RWPE2 (cell line): ENCODE measurements at regions not wholly inside any gene's neighbourhood (a gene's known extent, or its start where the extent isn't known, plus 50 kb on each side); places are given as distances from the start of the nearest gene placed in this dataset.
"Not testable (repeated sequence)": the region's sequence is repeated elsewhere in the genome, so short reads cannot be mapped to it uniquely, and the experiment has no call there.

Source experiments
- ATAC-seq: fragments of 200-7000 bp; cut with Tn5 transposase; 3 replicates; pipeline ENCODE4 v1.9.1; 2021; ENCODE audit warnings: low read depth
- DNase-seq: peaks from one replicate; pipeline ENCODE4 v3.0.0-alpha.2; 2020; ENCODE audit warnings: low spot score
- H3K27ac ChIP-seq: fragments of 450-650 bp; 2 replicates; pipeline ENCODE4 v1.5.1; 2017; ENCODE audit warnings: mild to moderate bottlenecking; ENCODE audit not compliant: poor library complexity, severe bottlenecking
- H3K27me3 ChIP-seq: fragments of 250-450 bp; sonication (Bioruptor Pico); 2 replicates; pipeline ENCODE4 v1.5.1; 2021; ENCODE audit warnings: mild to moderate bottlenecking, moderate library complexity; ENCODE audit not compliant: insufficient read depth, poor library complexity, severe bottlenecking
- H3K36me3 ChIP-seq: fragments of 250-450 bp; sonication (Bioruptor Pico); 2 replicates; pipeline ENCODE4 v1.5.1; 2020; ENCODE audit warnings: low read depth, mild to moderate bottlenecking, moderate library complexity
- H3K4me1 ChIP-seq: fragments of 250-450 bp; sonication (Bioruptor Pico); 2 replicates; pipeline ENCODE4 v1.5.1; 2021; ENCODE audit warnings: mild to moderate bottlenecking, moderate library complexity; ENCODE audit not compliant: insufficient read depth, poor library complexity, severe bottlenecking
- H3K4me3 ChIP-seq: fragments of 250-450 bp; sonication (Bioruptor Pico); 2 replicates; pipeline ENCODE4 v1.5.1; 2021; ENCODE audit warnings: mild to moderate bottlenecking, moderate library complexity; ENCODE audit not compliant: severe bottlenecking
- H3K9me3 ChIP-seq: fragments of 250-450 bp; sonication (Bioruptor Pico); 2 replicates; pipeline ENCODE4 v1.5.1; 2021; ENCODE audit warnings: mild to moderate bottlenecking, moderate library complexity; ENCODE audit not compliant: severe bottlenecking
- TF ChIP-seq, protein P1 (sequence below): fragments of 450-650 bp; IDR thresholded peaks from one replicate; pipeline ENCODE4 v1.5.1; 2017; ENCODE audit warnings: mild to moderate bottlenecking, moderate library complexity; ENCODE audit not compliant: poor library complexity, severe bottlenecking

GRCh38 chr2:37770797-37771196 lies 99.4 kb upstream of the CDC42EP3 start:
- Histone ChIP-seq H3K27ac (no peak overlapping the region), H3K27me3 (no peaks in the 10 kb centered on the region), H3K36me3 (no peaks in the 10 kb centered on the region), H3K4me3 (no peak overlapping the region), H3K4me1 (peaks cover 26% of the 10 kb centered on the region), H3K9me3 (no peaks in the 10 kb centered on the region)
- ATAC-seq (no peak), DNase-seq (no peak)
- TF ChIP-seq, protein P1, sequence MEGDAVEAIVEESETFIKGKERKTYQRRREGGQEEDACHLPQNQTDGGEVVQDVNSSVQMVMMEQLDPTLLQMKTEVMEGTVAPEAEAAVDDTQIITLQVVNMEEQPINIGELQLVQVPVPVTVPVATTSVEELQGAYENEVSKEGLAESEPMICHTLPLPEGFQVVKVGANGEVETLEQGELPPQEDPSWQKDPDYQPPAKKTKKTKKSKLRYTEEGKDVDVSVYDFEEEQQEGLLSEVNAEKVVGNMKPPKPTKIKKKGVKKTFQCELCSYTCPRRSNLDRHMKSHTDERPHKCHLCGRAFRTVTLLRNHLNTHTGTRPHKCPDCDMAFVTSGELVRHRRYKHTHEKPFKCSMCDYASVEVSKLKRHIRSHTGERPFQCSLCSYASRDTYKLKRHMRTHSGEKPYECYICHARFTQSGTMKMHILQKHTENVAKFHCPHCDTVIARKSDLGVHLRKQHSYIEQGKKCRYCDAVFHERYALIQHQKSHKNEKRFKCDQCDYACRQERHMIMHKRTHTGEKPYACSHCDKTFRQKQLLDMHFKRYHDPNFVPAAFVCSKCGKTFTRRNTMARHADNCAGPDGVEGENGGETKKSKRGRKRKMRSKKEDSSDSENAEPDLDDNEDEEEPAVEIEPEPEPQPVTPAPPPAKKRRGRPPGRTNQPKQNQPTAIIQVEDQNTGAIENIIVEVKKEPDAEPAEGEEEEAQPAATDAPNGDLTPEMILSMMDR, result no peak

GRCh38 chr2:37771600-37772088 lies 100.2 kb upstream of the CDC42EP3 start:
- DNase-seq (no peak), ATAC-seq (no peak)
- H3K36me3 ChIP-seq, result no peaks in the 10 kb centered on the region
- H3K9me3 ChIP-seq, result no peaks in the 10 kb centered on the region
- no peaks in the 10 kb centered on the region for H3K27me3 ChIP-seq
- TF ChIP-seq, protein P1, result no peak
- H3K4me3 ChIP-seq, result no peak overlapping the region
- peaks cover 32% of the 10 kb centered on the region for H3K4me1 ChIP-seq
- peak overlapping the region; percentile 30 for H3K27ac ChIP-seq

DNA sequence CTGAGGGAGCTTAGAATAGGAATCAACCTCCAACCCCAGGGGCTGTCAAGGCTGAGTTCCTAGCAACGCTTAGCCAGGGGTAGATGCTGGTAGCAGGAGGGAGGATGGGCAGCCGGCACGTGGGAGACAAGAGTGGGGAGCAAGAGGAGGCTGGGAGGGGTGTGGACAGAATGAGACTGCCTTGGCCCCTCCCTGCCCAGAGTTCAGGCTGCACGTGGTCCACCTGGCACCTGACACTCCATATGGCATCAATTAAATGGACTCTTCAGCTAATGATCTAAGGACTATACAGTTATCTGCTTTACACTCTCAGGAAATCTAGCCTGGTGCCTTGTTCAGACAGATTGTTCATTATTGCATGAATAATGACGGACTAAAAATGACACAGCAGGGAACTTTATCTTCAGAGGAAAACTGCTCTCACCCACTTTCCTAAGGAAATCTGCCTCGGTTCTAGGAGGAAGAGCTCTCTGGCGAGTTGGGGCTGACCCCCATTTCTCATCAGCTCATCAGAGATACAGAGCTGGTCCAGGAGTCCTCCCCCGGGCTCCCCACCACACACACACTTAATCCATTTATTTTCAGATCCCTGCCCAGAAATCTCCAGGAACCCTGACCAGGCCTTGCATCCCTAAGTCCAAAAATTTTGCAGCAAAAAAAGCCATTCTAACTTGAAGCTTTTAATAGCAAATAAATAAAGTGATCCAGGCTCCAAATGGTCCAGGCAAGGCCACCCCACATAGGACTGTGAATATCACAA lies 102.1 kb upstream of the CDC42EP3 start:
- Histone ChIP-seq H3K9me3 (no peaks in the 10 kb centered on the region), H3K27ac (no peak overlapping the region), H3K36me3 (no peaks in the 10 kb centered on the region), H3K27me3 (no peaks in the 10 kb centered on the region), H3K4me1 (peaks cover 21% of the 10 kb centered on the region), H3K4me3 (no peak overlapping the region)
- DNase-seq, result no peak
- TF ChIP-seq, protein P1, result no peak
- ATAC-seq, result no peak

- not testable (repeated sequence) for H3K4me3 ChIP-seq, DNase-seq, ATAC-seq, H3K36me3 ChIP-seq, H3K9me3 ChIP-seq, H3K27me3 ChIP-seq
- Histone ChIP-seq H3K4me1 (peaks cover 21% of the 10 kb centered on the region), H3K27ac (peak overlapping the region; percentile 89)
Observed at GRCh38 chr2:37774171-37774944, 102.9 kb upstream of the CDC42EP3 start.

DNA sequence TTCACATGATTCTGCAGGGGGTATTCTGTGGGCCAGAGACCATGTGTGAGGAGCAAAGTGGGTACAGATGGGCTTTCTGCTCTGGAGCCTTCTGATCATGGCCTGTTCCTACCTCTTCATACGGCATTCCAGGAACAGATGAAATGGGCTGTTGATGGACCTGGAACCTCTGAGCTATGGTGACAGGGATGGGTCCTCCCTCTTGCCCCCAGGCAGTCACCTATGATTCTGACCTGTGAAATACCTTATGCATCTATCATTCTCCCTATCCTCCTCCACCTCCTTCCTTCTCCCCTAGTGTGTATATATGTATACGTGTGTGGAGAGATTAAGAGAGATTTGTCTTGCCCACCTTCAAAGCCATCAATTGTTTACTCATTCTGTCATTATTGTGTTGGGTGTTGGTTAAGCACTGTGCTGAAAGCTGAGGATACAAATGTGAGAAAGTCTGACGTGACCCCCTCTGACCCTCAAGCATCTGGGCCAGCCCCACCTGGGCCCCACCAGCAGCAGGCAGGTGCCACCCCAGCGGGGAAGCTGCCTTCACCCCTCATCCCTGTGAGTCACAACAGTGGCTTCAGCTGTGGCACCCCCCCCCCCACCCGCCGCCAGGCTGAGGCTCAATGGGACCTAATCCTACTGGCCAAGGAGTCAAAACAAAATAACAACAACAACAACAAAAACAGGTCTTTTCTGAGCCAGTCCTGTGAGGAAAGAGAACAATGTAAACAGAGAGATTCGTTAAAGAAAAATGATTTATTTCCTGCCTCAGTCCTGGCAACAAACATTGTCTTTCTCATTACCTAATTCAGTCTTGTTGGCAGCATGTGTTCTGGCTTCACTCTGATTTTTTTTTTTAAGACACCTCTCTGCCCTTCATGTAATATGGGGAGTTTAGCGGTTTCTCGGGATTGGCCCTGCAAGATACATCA lies 103.8 kb upstream of the CDC42EP3 start:
- no peak for DNase-seq
- peak overlapping the region; percentile 89 for H3K27ac ChIP-seq

More for the DNA sequence above, 103.8 kb upstream of the CDC42EP3 start:
- H3K36me3 ChIP-seq, result no peaks in the 10 kb centered on the region
- H3K4me3 ChIP-seq, result no peak overlapping the region
- H3K4me1 ChIP-seq, result peaks cover 29% of the 10 kb centered on the region
- no peak for ATAC-seq
- H3K27me3 ChIP-seq, result no peaks in the 10 kb centered on the region
- no peaks in the 10 kb centered on the region for H3K9me3 ChIP-seq
- TF ChIP-seq, protein P1, result no peak
